WTC11 (cell line): ENCODE measurements at regions not wholly inside any gene's neighbourhood (a gene's known extent, or its start where the extent isn't known, plus 50 kb on each side); places are given as distances from the start of the nearest gene placed in this dataset.

ENCODE experiments used
- ATAC-seq: fragments of 200-7000 bp; cut with Tn5 transposase; 2 replicates; pipeline ENCODE4 v1.10.0; 2021; ENCODE audit warnings: mild to moderate bottlenecking, moderate library complexity
- CTCF ChIA-PET: fragments of 300-600 bp; sonication (Branson Sonifier 250); formaldehyde crosslinking; loops from one replicate; lab custom pipeline; 2021; ENCODE audit warnings: antibody characterized with exemption; lab: Charles Lee
- POLR2A ChIA-PET: fragments of 350-600 bp; sonication (Branson Sonifier 250); formaldehyde crosslinking; loops from one replicate; lab custom pipeline; 2021; ENCODE audit warnings: antibody characterized with exemption; lab: Charles Lee
- DNase-seq: peaks from one replicate; pipeline ENCODE4 v3.0.0; 2021; ENCODE audit warnings: low spot score
- H3K27ac Mint-ChIP-seq: 2 replicates; pipeline ENCODE4 v1.8.0; 2021; ENCODE audit warnings: mixed read lengths
- H3K27me3 Mint-ChIP-seq: 2 replicates; pipeline ENCODE4 v1.8.0; 2021; ENCODE audit warnings: low read depth, mild to moderate bottlenecking, moderate library complexity, mixed read lengths
- H3K36me3 Mint-ChIP-seq: 2 replicates; pipeline ENCODE4 v1.8.0; 2021; ENCODE audit warnings: mixed read lengths
- H3K4me1 Mint-ChIP-seq: 2 replicates; pipeline ENCODE4 v1.8.0; 2022; ENCODE audit warnings: mixed read lengths
- H3K4me3 Mint-ChIP-seq: 2 replicates; pipeline ENCODE4 v1.8.0; 2021; ENCODE audit warnings: mild to moderate bottlenecking, moderate library complexity, mixed read lengths
- H3K9me3 Mint-ChIP-seq: 2 replicates; pipeline ENCODE4 v1.8.0; 2021; ENCODE audit warnings: mixed read lengths
- CREM ChIP-seq: sonication (generic); formaldehyde crosslinking; IDR thresholded peaks from 2 replicates; pipeline ENCODE4 v1.8.1; 2022; ENCODE audit warnings: mild to moderate bottlenecking, missing genetic modification reagents, moderate library complexity
- GABPB1 ChIP-seq: sonication (generic); formaldehyde crosslinking; IDR thresholded peaks from 2 replicates; pipeline ENCODE4 v1.8.1; 2023; ENCODE audit warnings: mild to moderate bottlenecking, missing genetic modification reagents
- HMGA2 ChIP-seq: fragments of 250-450 bp; sonication (Bioruptor Pico); IDR thresholded peaks from 2 replicates; pipeline ENCODE4 v1.4.0; 2021; ENCODE audit warnings: mild to moderate bottlenecking, moderate library complexity
- JUN ChIP-seq: sonication (generic); formaldehyde crosslinking; IDR thresholded peaks from 2 replicates; pipeline ENCODE4 v1.8.0; 2023; ENCODE audit warnings: mild to moderate bottlenecking, missing genetic modification reagents
- MYBL2 ChIP-seq: sonication (generic); formaldehyde crosslinking; IDR thresholded peaks from 2 replicates; pipeline ENCODE4 v1.8.1; 2023; ENCODE audit warnings: mild to moderate bottlenecking, moderate library complexity, missing genetic modification reagents
- PRRX2 ChIP-seq: fragments of 250-450 bp; sonication (Bioruptor Pico); IDR thresholded peaks from 2 replicates; pipeline ENCODE4 v1.8.0; 2021; ENCODE audit warnings: mild to moderate bottlenecking
- SMAD3 ChIP-seq: sonication (generic); formaldehyde crosslinking; IDR thresholded peaks from 2 replicates; pipeline ENCODE4 v1.8.0; 2022; ENCODE audit warnings: missing genetic modification reagents, mild to moderate bottlenecking, borderline replicate concordance
- SMAD4 ChIP-seq: sonication (generic); formaldehyde crosslinking; IDR thresholded peaks from 2 replicates; pipeline ENCODE4 v1.8.0; 2022; ENCODE audit warnings: mild to moderate bottlenecking, missing genetic modification reagents
- TEAD1 ChIP-seq: sonication (generic); formaldehyde crosslinking; IDR thresholded peaks from 2 replicates; pipeline ENCODE4 v1.8.0; 2022; ENCODE audit warnings: mild to moderate bottlenecking, missing genetic modification reagents
- ZBTB21 ChIP-seq: sonication (generic); formaldehyde crosslinking; IDR thresholded peaks from 2 replicates; pipeline ENCODE4 v1.8.1; 2023; ENCODE audit warnings: mild to moderate bottlenecking, missing genetic modification reagents, borderline replicate concordance
- ZNF121 ChIP-seq: sonication (generic); formaldehyde crosslinking; IDR thresholded peaks from 2 replicates; pipeline ENCODE4 v1.8.0; 2023; ENCODE audit warnings: missing genetic modification reagents
- ZNF138 ChIP-seq: sonication (generic); formaldehyde crosslinking; conservative IDR thresholded peaks from 2 replicates; pipeline ENCODE4 v1.8.1; 2022; ENCODE audit warnings: mild to moderate bottlenecking, moderate library complexity, missing genetic modification reagents
- ZNF219 ChIP-seq: sonication (generic); formaldehyde crosslinking; IDR thresholded peaks from 2 replicates; pipeline ENCODE4 v1.8.0; 2023; ENCODE audit warnings: missing genetic modification reagents, mild to moderate bottlenecking, borderline replicate concordance
- ZNF232 ChIP-seq: sonication (generic); formaldehyde crosslinking; IDR thresholded peaks from 2 replicates; pipeline ENCODE4 v1.8.0; 2022; ENCODE audit warnings: mild to moderate bottlenecking, missing genetic modification reagents
- ZNF263 ChIP-seq: sonication (generic); formaldehyde crosslinking; IDR thresholded peaks from 2 replicates; pipeline ENCODE4 v1.8.1; 2022; ENCODE audit warnings: low read depth, mild to moderate bottlenecking, moderate library complexity, missing genetic modification reagents
- TF ChIP-seq, protein P1 (sequence below): sonication (generic); formaldehyde crosslinking; IDR thresholded peaks from 2 replicates; pipeline ENCODE4 v1.8.1; 2022; ENCODE audit warnings: mild to moderate bottlenecking, missing genetic modification reagents, moderate library complexity, borderline replicate concordance
- TF ChIP-seq, protein P2 (sequence below): sonication (generic); formaldehyde crosslinking; IDR thresholded peaks from 2 replicates; pipeline ENCODE4 v1.8.0; 2023; ENCODE audit warnings: mild to moderate bottlenecking, missing genetic modification reagents
- TF ChIP-seq, protein P3 (sequence below): fragments of 250-450 bp; sonication (Bioruptor Pico); IDR thresholded peaks from 2 replicates; pipeline ENCODE4 v2.1.2; 2022; ENCODE audit warnings: mild to moderate bottlenecking, moderate library complexity
- TF ChIP-seq, protein P4 (sequence below): fragments of 250-450 bp; sonication (Bioruptor Pico); IDR thresholded peaks from 2 replicates; pipeline ENCODE4 v1.9.0; 2021; ENCODE audit warnings: moderate library complexity, mild to moderate bottlenecking, inconsistent platforms, borderline replicate concordance
- TF ChIP-seq, protein P5 (sequence below): fragments of 250-450 bp; sonication (Bioruptor Pico); IDR thresholded peaks from 2 replicates; pipeline ENCODE4 v1.9.0; 2021; ENCODE audit warnings: mild to moderate bottlenecking
- TF ChIP-seq, protein P6 (sequence below): sonication (generic); formaldehyde crosslinking; IDR thresholded peaks from 2 replicates; pipeline ENCODE4 v1.8.1; 2023; ENCODE audit warnings: mild to moderate bottlenecking, missing genetic modification reagents, moderate library complexity
- TF ChIP-seq, protein P7 (sequence below): fragments of 250-450 bp; sonication (Bioruptor Pico); IDR thresholded peaks from 2 replicates; pipeline ENCODE4 v1.9.0; 2021; ENCODE audit warnings: mild to moderate bottlenecking
- TF ChIP-seq, protein P8 (sequence below): sonication (generic); formaldehyde crosslinking; IDR thresholded peaks from 2 replicates; pipeline ENCODE4 v1.8.1; 2022; ENCODE audit warnings: low read depth, mild to moderate bottlenecking, moderate library complexity, missing genetic modification reagents, borderline replicate concordance

DNA sequence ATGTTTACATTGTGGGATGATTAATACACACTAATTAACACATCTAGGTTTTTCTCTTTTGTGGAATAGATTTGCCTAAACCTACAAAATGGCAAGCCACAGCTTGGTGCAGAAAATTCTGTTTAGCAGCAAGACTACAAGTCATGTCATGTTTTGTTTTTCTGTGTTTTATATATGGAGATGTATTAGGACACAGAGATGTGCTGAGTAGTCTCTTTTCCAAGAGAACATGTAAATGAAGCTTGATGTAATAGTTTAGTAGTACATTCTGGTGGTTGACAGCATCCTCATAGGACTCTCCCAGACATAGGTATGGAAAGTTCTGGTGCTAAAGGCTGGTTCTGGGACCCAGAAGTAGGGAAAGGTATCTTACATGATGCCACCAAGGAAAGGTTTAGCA is 1345.4 kb downstream of the CDH11 start:
- ChIA-PET CTCF (no interaction called here), POLR2A (no interaction called here)
- no peak for ATAC-seq
- Mint-ChIP-seq H3K9me3 (peaks cover 35% of the 10 kb centered on the region), H3K36me3 (peaks cover 3% of the 10 kb centered on the region; the same call in 1 of the 2 replicates), H3K4me3 (no peak overlapping the region), H3K4me1 (0 out of 2 replicates have a peak, but pooled peaks cover 3% of the 10 kb centered on the region), H3K27me3 (no peaks in the 10 kb centered on the region), H3K27ac (no peak overlapping the region)
- TF ChIP-seq JUN (no peak), ZNF121 (CRISPR knock-in tag) (no peak), SMAD3 (CRISPR knock-in tag) (no peak), ZNF263 (CRISPR knock-in tag) (no peak), SMAD4 (CRISPR knock-in tag) (no peak), ZNF219 (CRISPR knock-in tag) (no peak)
- TF ChIP-seq, protein P1, sequence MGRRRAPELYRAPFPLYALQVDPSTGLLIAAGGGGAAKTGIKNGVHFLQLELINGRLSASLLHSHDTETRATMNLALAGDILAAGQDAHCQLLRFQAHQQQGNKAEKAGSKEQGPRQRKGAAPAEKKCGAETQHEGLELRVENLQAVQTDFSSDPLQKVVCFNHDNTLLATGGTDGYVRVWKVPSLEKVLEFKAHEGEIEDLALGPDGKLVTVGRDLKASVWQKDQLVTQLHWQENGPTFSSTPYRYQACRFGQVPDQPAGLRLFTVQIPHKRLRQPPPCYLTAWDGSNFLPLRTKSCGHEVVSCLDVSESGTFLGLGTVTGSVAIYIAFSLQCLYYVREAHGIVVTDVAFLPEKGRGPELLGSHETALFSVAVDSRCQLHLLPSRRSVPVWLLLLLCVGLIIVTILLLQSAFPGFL (CRISPR knock-in tag), result no peak
- TF ChIP-seq, protein P2, sequence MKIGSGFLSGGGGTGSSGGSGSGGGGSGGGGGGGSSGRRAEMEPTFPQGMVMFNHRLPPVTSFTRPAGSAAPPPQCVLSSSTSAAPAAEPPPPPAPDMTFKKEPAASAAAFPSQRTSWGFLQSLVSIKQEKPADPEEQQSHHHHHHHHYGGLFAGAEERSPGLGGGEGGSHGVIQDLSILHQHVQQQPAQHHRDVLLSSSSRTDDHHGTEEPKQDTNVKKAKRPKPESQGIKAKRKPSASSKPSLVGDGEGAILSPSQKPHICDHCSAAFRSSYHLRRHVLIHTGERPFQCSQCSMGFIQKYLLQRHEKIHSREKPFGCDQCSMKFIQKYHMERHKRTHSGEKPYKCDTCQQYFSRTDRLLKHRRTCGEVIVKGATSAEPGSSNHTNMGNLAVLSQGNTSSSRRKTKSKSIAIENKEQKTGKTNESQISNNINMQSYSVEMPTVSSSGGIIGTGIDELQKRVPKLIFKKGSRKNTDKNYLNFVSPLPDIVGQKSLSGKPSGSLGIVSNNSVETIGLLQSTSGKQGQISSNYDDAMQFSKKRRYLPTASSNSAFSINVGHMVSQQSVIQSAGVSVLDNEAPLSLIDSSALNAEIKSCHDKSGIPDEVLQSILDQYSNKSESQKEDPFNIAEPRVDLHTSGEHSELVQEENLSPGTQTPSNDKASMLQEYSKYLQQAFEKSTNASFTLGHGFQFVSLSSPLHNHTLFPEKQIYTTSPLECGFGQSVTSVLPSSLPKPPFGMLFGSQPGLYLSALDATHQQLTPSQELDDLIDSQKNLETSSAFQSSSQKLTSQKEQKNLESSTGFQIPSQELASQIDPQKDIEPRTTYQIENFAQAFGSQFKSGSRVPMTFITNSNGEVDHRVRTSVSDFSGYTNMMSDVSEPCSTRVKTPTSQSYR (CRISPR knock-in tag), result no peak
- TF ChIP-seq, protein P3, sequence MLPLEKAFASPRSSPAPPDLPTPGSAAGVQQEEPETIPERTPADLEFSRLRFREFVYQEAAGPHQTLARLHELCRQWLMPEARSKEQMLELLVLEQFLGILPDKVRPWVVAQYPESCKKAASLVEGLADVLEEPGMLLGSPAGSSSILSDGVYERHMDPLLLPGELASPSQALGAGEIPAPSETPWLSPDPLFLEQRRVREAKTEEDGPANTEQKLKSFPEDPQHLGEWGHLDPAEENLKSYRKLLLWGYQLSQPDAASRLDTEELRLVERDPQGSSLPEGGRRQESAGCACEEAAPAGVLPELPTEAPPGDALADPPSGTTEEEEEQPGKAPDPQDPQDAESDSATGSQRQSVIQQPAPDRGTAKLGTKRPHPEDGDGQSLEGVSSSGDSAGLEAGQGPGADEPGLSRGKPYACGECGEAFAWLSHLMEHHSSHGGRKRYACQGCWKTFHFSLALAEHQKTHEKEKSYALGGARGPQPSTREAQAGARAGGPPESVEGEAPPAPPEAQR (CRISPR knock-in tag), result no peak
- TF ChIP-seq, protein P4, sequence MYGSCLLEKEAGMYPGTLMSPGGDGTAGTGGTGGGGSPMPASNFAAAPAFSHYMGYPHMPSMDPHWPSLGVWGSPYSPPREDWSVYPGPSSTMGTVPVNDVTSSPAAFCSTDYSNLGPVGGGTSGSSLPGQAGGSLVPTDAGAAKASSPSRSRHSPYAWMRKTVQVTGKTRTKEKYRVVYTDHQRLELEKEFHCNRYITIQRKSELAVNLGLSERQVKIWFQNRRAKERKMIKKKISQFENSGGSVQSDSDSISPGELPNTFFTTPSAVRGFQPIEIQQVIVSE (CRISPR knock-in tag), result no peak
- TF ChIP-seq, protein P5, sequence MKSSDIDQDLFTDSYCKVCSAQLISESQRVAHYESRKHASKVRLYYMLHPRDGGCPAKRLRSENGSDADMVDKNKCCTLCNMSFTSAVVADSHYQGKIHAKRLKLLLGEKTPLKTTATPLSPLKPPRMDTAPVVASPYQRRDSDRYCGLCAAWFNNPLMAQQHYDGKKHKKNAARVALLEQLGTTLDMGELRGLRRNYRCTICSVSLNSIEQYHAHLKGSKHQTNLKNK (CRISPR knock-in tag), result no peak
- DNase-seq, result no peak

DNA sequence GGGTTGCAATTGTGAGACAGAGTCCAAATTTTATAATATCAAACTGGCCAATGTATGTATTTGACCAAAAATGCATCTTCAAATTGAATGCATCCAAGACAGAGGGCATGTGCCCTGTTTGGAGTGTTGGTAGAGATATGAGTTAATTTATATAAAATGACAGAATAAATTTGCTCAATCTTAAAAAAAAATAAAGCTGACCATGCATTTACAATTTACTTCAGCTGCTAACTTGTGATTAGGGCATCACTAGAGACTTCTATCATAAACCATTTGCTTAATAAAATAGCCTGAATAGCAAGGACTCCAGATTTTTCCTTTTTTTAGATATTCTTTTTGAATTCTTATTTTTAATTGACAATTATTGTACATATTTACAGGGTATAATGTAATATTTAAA is 1345.8 kb downstream of the CDH11 start:
- POLR2A ChIA-PET, result no interaction called here
- no peak for ATAC-seq
- Mint-ChIP-seq H3K27ac (no peak overlapping the region), H3K4me3 (no peak overlapping the region), H3K36me3 (peaks cover 3% of the 10 kb centered on the region; the same call in 1 of the 2 replicates), H3K9me3 (peaks cover 33% of the 10 kb centered on the region), H3K27me3 (no peaks in the 10 kb centered on the region), H3K4me1 (0 out of 2 replicates have a peak, but pooled peaks cover 3% of the 10 kb centered on the region)
- DNase-seq, result no peak
- CTCF ChIA-PET, result no interaction called here
- TF ChIP-seq PRRX2 (CRISPR knock-in tag), result no peak
- no peak for TF ChIP-seq ZBTB21 (CRISPR knock-in tag)
- TF ChIP-seq ZNF232, result no peak
- no peak for TF ChIP-seq TEAD1 (CRISPR knock-in tag)
- TF ChIP-seq, protein P4 (CRISPR knock-in tag), result no peak
- TF ChIP-seq, protein P6, sequence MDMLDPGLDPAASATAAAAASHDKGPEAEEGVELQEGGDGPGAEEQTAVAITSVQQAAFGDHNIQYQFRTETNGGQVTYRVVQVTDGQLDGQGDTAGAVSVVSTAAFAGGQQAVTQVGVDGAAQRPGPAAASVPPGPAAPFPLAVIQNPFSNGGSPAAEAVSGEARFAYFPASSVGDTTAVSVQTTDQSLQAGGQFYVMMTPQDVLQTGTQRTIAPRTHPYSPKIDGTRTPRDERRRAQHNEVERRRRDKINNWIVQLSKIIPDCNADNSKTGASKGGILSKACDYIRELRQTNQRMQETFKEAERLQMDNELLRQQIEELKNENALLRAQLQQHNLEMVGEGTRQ, result no peak
- no peak for TF ChIP-seq CREM (CRISPR knock-in tag)
- TF ChIP-seq HMGA2 (CRISPR knock-in tag), result no peak
- TF ChIP-seq ZNF138 (CRISPR knock-in tag), result no peak
- TF ChIP-seq GABPB1 (CRISPR knock-in tag), result no peak
- TF ChIP-seq, protein P7, sequence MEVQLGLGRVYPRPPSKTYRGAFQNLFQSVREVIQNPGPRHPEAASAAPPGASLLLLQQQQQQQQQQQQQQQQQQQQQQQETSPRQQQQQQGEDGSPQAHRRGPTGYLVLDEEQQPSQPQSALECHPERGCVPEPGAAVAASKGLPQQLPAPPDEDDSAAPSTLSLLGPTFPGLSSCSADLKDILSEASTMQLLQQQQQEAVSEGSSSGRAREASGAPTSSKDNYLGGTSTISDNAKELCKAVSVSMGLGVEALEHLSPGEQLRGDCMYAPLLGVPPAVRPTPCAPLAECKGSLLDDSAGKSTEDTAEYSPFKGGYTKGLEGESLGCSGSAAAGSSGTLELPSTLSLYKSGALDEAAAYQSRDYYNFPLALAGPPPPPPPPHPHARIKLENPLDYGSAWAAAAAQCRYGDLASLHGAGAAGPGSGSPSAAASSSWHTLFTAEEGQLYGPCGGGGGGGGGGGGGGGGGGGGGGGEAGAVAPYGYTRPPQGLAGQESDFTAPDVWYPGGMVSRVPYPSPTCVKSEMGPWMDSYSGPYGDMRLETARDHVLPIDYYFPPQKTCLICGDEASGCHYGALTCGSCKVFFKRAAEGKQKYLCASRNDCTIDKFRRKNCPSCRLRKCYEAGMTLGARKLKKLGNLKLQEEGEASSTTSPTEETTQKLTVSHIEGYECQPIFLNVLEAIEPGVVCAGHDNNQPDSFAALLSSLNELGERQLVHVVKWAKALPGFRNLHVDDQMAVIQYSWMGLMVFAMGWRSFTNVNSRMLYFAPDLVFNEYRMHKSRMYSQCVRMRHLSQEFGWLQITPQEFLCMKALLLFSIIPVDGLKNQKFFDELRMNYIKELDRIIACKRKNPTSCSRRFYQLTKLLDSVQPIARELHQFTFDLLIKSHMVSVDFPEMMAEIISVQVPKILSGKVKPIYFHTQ (CRISPR knock-in tag), result no peak
- TF ChIP-seq, protein P8, sequence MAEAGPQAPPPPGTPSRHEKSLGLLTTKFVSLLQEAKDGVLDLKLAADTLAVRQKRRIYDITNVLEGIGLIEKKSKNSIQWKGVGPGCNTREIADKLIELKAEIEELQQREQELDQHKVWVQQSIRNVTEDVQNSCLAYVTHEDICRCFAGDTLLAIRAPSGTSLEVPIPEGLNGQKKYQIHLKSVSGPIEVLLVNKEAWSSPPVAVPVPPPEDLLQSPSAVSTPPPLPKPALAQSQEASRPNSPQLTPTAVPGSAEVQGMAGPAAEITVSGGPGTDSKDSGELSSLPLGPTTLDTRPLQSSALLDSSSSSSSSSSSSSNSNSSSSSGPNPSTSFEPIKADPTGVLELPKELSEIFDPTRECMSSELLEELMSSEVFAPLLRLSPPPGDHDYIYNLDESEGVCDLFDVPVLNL, result no peak
- no peak for TF ChIP-seq MYBL2
